Endothelial cell of umbilical vein (primary cell): ENCODE measurements at regions not wholly inside any gene's neighbourhood (a gene's known extent, or its start where the extent isn't known, plus 50 kb on each side); places are given as distances from the start of the nearest gene placed in this dataset.

Experiments used
- BruUV-seq: library from RNA; stranded (reverse); fragments of 400-500 nt; replicated peaks from 2 replicates; lab custom pipeline; 2021; lab: Mats Ljungman, UMichigan
- CTCF ChIA-PET: fragments of 300-600, 350-600 bp; sonication (Branson Sonifier 250); formaldehyde crosslinking; loops from one replicate; lab custom pipeline; 2021; ENCODE audit warnings: antibody characterized with exemption, inconsistent platforms; lab: Charles Lee
- POLR2A ChIA-PET: fragments of 300-600, 350-600 bp; sonication (Branson Sonifier 250); formaldehyde crosslinking; loops from one replicate; lab custom pipeline; 2021; ENCODE audit warnings: antibody characterized with exemption, inconsistent platforms; lab: Charles Lee
- DNase-seq: peaks from one replicate; pipeline ENCODE4 v3.0.0-alpha.2; 2011; ENCODE audit warnings: low read depth, low spot score
- FAIRE-seq: peaks from 2 replicates; lab custom pipeline; 2011; peaks lifted over from hg19 to GRCh38; lab: Jason Lieb, UNC
- H2AFZ ChIP-seq: 2 replicates; pipeline ENCODE4 v1.6.0; 2012; ENCODE audit warnings: low read depth, low read length, control low read depth, inconsistent platforms
- H3K27ac ChIP-seq: 2 replicates; pipeline ENCODE4 v1.5.1; 2011; ENCODE audit warnings: low read depth, mild to moderate bottlenecking, control low read depth, low read length, moderate library complexity; ENCODE audit not compliant: insufficient read depth
- H3K27me3 ChIP-seq, 2 experiments: 2 replicates each; pipeline versions ENCODE4 v1.6.0 to v1.6.1; 2011; ENCODE audit warnings: low read length in 2 of 2, mixed read lengths in 1 of 2; ENCODE audit not compliant: control insufficient read depth in 2 of 2, insufficient read depth in 2 of 2
- H3K36me3 ChIP-seq, 2 experiments: 2 replicates in 1 of 2; 3 replicates in 1 of 2; pipeline ENCODE4 v1.5.1; 2011; ENCODE audit warnings: low read length in 2 of 2, mild to moderate bottlenecking in 1 of 2, moderate library complexity in 1 of 2; ENCODE audit not compliant: control insufficient read depth in 2 of 2, insufficient read depth in 2 of 2; ENCODE audit errors: extremely low read depth in 1 of 2
- H3K4me1 ChIP-seq: 3 replicates; pipeline ENCODE4 v1.5.1; 2011; ENCODE audit warnings: mild to moderate bottlenecking, low read length; ENCODE audit not compliant: control insufficient read depth, insufficient read depth; ENCODE audit errors: extremely low read depth
- H3K4me2 ChIP-seq: 2 replicates; pipeline ENCODE4 v1.6.1; 2011; ENCODE audit warnings: low read length, control low read depth, mixed read lengths; ENCODE audit not compliant: insufficient read depth
- H3K4me3 ChIP-seq, 3 experiments: fragments of 200-600 bp in 1 of 3; sonication (generic), shearing (Covaris generic) in 1 of 3; replicated peaks in 1 of 3; 2 replicates each; pipeline ENCODE4 v1.5.1; 2011 to 2016; ENCODE audit warnings: control low read depth in 3 of 3, low read length in 3 of 3, mild to moderate bottlenecking in 2 of 3, inconsistent platforms in 1 of 3, low read depth in 1 of 3, moderate library complexity in 1 of 3; ENCODE audit not compliant: insufficient read depth in 1 of 3
- H3K79me2 ChIP-seq: 2 replicates; pipeline ENCODE4 v1.6.0; 2012; ENCODE audit warnings: low read length, inconsistent platforms; ENCODE audit not compliant: control insufficient read depth, insufficient read depth
- H3K9ac ChIP-seq: replicated peaks from 2 replicates; pipeline ENCODE3; 2011; ENCODE audit warnings: low read length, control low read depth; ENCODE audit not compliant: insufficient read depth; ENCODE audit errors: extremely low read depth
- H3K9me1 ChIP-seq: replicated peaks from 3 replicates; pipeline ENCODE4 v1.6.0; 2011; ENCODE audit warnings: mild to moderate bottlenecking, low read length; ENCODE audit not compliant: control insufficient read depth, insufficient read depth; ENCODE audit errors: extremely low read depth
- H3K9me3 ChIP-seq: replicated peaks from 2 replicates; pipeline ENCODE4 v1.5.1; 2012; ENCODE audit warnings: low read length, inconsistent platforms; ENCODE audit not compliant: control insufficient read depth, insufficient read depth
- H4K20me1 ChIP-seq: replicated peaks from 2 replicates; pipeline ENCODE3; 2011; ENCODE audit warnings: mild to moderate bottlenecking, low read length; ENCODE audit not compliant: control insufficient read depth, insufficient read depth; ENCODE audit errors: extremely low read depth
- CTCF ChIP-seq, 2 donors: IDR thresholded peaks; 1 replicate in 1 of 2; 2 replicates in 1 of 2; pipeline ENCODE4 v1.5.1; 2011; ENCODE audit warnings: low read length in 2 of 2, mild to moderate bottlenecking in 2 of 2, moderate library complexity in 2 of 2, control low read depth in 1 of 2, inconsistent platforms in 1 of 2, low read depth in 1 of 2; ENCODE audit not compliant: insufficient read depth in 1 of 2; ENCODE audit errors: extremely low read depth in 1 of 2
- EZH2 ChIP-seq: IDR thresholded peaks from 2 replicates; pipeline ENCODE4 v1.6.1; 2012; ENCODE audit warnings: borderline replicate concordance, low read depth, mild to moderate bottlenecking, moderate library complexity, low read length, inconsistent platforms; ENCODE audit not compliant: severe bottlenecking
- FOS ChIP-seq: IDR thresholded peaks from 2 replicates; pipeline ENCODE4 v1.6.1; 2011; ENCODE audit warnings: mild to moderate bottlenecking, low read length, moderate library complexity, borderline replicate concordance; ENCODE audit not compliant: insufficient read depth
- GATA2 ChIP-seq: IDR thresholded peaks from 2 replicates; pipeline ENCODE4 v1.7.0; 2011; ENCODE audit warnings: low read depth, mild to moderate bottlenecking, moderate library complexity, mixed read lengths, low read length; ENCODE audit not compliant: insufficient read length, insufficient read depth
- MYC ChIP-seq: IDR thresholded peaks from one replicate; pipeline ENCODE4 v1.6.1; 2011; ENCODE audit warnings: mild to moderate bottlenecking, low read depth, low read length
- POLR2A ChIP-seq: IDR thresholded peaks from 2 replicates; pipeline ENCODE4 v1.6.1; 2012; ENCODE audit warnings: low read depth, mild to moderate bottlenecking, control low read depth, low read length
- POLR2AphosphoS5 ChIP-seq: IDR thresholded peaks from 2 replicates; pipeline ENCODE4 v1.6.1; 2012; ENCODE audit warnings: low read depth, mild to moderate bottlenecking, control low read depth, low read length, moderate library complexity; ENCODE audit not compliant: insufficient read depth
- dilution Hi-C: fragments of 300-500 bp; cut with MboI; formaldehyde crosslinking; loops from one replicate; pipeline ENCODE4 v1.15.0; 2019; ENCODE audit warnings: low sequenced_read_pairs; ENCODE audit not compliant: extremely low pct_ligation_motif_present
- intact Hi-C: fragments of 100-400 bp; cut with micrococcal nuclease; formaldehyde crosslinking; loops from one replicate; pipeline ENCODE4 v1.10.0; 2022
- TF ChIP-seq, protein P1 (sequence below): IDR thresholded peaks from 2 replicates; pipeline ENCODE4 v1.6.1; 2011; ENCODE audit not compliant: insufficient read depth, insufficient read length

GRCh38 chr6:25070547-25071366 is 135.0 kb upstream of the RIPOR2 start:
- no peaks in the 10 kb centered on the region for H3K27me3 ChIP-seq
- H3K27ac ChIP-seq: no peak overlapping the region
- ChIA-PET CTCF (interaction anchor here (0.6 to 2.3 kb wide), 37 partner anchors 8 to 494 kb away, joined by 3 to 131 read pairs (median 3); partner anchors contain the start of gene C6orf62), POLR2A (interaction anchor here (0.5 kb wide), 1 partner anchor 351 kb away, joined by 3 read pairs; no protein-coding TSS in a partner anchor)
- DNase-seq (peak; percentile 81), FAIRE-seq (peak; percentile 87)
- H3K9me1 ChIP-seq: no peaks in the 10 kb centered on the region
- H3K9me3 ChIP-seq: no peaks in the 10 kb centered on the region
- H3K9ac ChIP-seq: no peak overlapping the region
- H4K20me1 ChIP-seq: no peaks in the 10 kb centered on the region
- intact Hi-C loops: loop anchor here (1.0 to 5.0 kb wide), 11 partner anchors 52 to 532 kb away; partner anchors contain the start of genes C6orf62, GMNN and RIPOR2
- H3K4me1 ChIP-seq: no peaks in the 10 kb centered on the region
- TF ChIP-seq, protein P1, sequence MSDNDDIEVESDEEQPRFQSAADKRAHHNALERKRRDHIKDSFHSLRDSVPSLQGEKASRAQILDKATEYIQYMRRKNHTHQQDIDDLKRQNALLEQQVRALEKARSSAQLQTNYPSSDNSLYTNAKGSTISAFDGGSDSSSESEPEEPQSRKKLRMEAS: no peak
- TF ChIP-seq POLR2A (no peak), CTCF (IDR thresholded peaks at IDR 0.05; ENCODE audit: extremely low read depth in 1 of 2, insufficient read depth in 1 of 2, low read depth in 1 of 2, low read length in 2 of 2) (peak; percentile 79 to 89)
- dilution Hi-C loops: no loop called here
- no peaks in the 10 kb centered on the region for H3K79me2 ChIP-seq
- BruUV-seq: no TSS peak
- H3K4me2 ChIP-seq: no peak overlapping the region
- no peak overlapping the region for H3K4me3 ChIP-seq
- H2AFZ ChIP-seq: no peak overlapping the region
- H3K36me3 ChIP-seq: no peaks in the 10 kb centered on the region

DNA sequence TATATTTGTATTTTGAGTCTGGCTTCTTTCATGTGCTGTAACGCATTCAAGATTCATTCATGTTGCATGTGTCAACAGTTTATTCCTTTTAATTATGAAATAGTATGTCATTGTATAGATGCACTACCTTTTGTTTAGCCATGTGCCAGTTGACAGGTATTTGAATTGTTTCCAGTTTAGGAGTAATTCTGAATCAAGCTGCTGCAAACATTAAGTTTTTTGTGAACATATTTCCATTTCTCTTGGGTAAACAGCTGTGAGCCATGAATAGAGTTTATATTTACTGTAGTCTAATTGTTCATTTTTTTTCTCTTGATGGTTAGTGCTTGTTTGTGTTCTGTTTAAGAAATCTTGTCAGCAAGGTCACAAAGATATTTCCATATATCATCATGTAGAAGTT is 142.4 kb upstream of the RIPOR2 start:
- Histone ChIP-seq H3K9me1 (no peaks in the 10 kb centered on the region), H4K20me1 (no peaks in the 10 kb centered on the region), H3K4me3 (no peak overlapping the region), H3K27ac (no peak overlapping the region), H3K4me2 (no peak overlapping the region), H3K4me1 (no peaks in the 10 kb centered on the region), H3K9me3 (no peaks in the 10 kb centered on the region), H3K79me2 (no peaks in the 10 kb centered on the region), H3K9ac (no peak overlapping the region), H3K27me3 (no peaks in the 10 kb centered on the region), H3K36me3 (no peaks in the 10 kb centered on the region), H2AFZ (no peak overlapping the region)
- dilution Hi-C loops (no loop called here), intact Hi-C loops (no loop called here)
- TF ChIP-seq GATA2 (no peak), EZH2 (no peak), POLR2A (no peak), MYC (no peak), CTCF (IDR thresholded peaks at IDR 0.05; ENCODE audit: extremely low read depth in 1 of 2, insufficient read depth in 1 of 2, low read depth in 1 of 2, low read length in 2 of 2) (no peak), FOS (no peak), POLR2AphosphoS5 (no peak)
- TF ChIP-seq, protein P1: no peak
- no peak for FAIRE-seq
- no TSS peak for BruUV-seq
- ChIA-PET POLR2A (no interaction called here), CTCF (no interaction called here)
- no peak for DNase-seq
